Neural cell (in vitro differentiated cells): ENCODE measurements at regions not wholly inside any gene's neighbourhood (a gene's known extent, or its start where the extent isn't known, plus 50 kb on each side); places are given as distances from the start of the nearest gene placed in this dataset.

Experiments used
- CTCF ChIP-seq: fragments of 450-650 bp; IDR thresholded peaks from 2 replicates; pipeline ENCODE4 v1.5.1; 2014; ENCODE audit warnings: antibody characterized with exemption, mild to moderate bottlenecking, moderate library complexity; ENCODE audit not compliant: poor library complexity, severe bottlenecking
- EZH2 ChIP-seq: fragments of 200-600, 300-800 bp; shearing (Covaris generic), sonication (generic); IDR thresholded peaks from 2 replicates; pipeline ENCODE4 v1.6.1; 2014; ENCODE audit warnings: antibody characterized with exemption, low read length, borderline replicate concordance, mild to moderate bottlenecking; ENCODE audit not compliant: insufficient read depth, poor library complexity, severe bottlenecking
- SMC3 ChIP-seq: fragments of 450-650 bp; conservative IDR thresholded peaks from 2 replicates; pipeline ENCODE4 v1.6.1; 2014; ENCODE audit warnings: antibody characterized with exemption, mild to moderate bottlenecking, moderate library complexity; ENCODE audit not compliant: poor library complexity

GRCh38 chr5:173679909-173680630 lies 63.6 kb upstream of the BOD1 start:
- TF ChIP-seq CTCF = no peak
- TF ChIP-seq EZH2 = no peak
- TF ChIP-seq SMC3 = no peak
